ENCODE measurements at regions not wholly inside any gene's neighbourhood (a gene's known extent, or its start where the extent isn't known, plus 50 kb on each side); places are given as distances from the start of the nearest gene placed in this dataset.

- DNase-seq (ENCODE audit: extremely low read depth, low read depth) = no peak
- TF ChIP-seq CTCF (IDR thresholded peaks at IDR 0.05; ENCODE audit: low read depth, low read length) = no peak
Measured at GRCh38 chr18:49707599-49707998, 105.7 kb downstream of the ACAA2 start.

DNA sequence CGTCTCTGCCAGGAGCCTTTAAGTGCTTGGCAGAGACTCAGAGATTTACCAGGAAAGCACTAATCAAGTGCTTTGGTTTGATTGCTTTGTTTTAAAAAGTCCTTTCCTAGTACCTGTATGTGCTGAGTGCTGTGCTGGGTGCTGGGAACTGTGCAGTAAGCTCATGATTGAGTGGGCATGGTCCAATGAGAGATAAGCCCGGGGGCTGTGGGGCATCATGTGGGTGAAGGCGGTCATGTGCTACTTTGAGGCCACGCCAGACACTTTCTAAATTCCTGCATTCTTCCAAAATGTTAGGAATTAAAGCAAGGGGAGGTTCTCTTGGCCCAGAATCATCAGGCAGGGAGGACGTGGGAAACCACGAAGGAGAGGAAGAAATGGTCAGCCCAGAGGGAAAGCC, 109.0 kb downstream of the ACAA2 start:
- DNase-seq (ENCODE audit: extremely low read depth, low read depth) = no peak

DNA sequence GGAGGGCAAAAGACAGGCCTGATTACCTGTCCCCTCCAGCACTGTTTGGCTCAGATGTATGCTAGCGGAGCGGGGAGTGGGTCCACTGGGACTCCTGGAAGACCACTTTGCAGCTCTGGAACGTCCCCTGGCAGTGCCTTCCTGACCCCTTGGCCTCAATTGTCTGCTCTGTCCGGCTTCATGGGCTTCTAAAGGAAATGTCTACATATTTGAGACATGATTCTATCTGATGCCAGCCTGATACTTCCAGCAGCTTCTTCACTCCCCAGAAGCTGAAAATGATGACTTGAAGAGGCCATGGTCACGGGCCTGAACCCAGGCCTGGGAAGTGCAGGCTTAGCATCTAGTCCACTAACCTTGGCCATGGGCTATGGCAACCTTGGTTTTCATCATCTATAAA, 112.1 kb downstream of the ACAA2 start:
- TF ChIP-seq CTCF (IDR thresholded peaks at IDR 0.05; ENCODE audit: low read depth, low read length) = no peak
- DNase-seq (ENCODE audit: extremely low read depth, low read depth) = no peak

More for the DNA sequence above, 109.0 kb downstream of the ACAA2 start:
- TF ChIP-seq CTCF (IDR thresholded peaks at IDR 0.05; ENCODE audit: low read depth, low read length) = no peak

DNA sequence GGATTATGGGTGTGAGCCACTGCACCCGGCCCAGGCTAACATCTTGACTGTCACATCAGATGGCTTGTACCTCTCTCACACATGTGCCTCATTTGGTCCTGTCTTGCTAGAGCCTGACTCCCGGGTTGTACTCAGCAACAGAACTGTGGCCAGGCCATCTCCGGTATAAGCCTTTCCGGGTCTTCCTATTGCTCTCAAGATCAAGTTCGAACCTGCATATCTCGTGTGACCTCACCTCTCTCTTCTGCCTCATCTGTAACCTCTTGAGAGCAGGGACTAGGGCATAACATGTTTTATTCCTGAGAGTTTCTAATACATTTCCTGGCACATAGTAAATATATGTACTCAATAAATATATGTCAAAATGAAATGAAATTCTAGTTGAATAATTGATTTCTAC, 114.0 kb downstream of the ACAA2 start:
- no peak for TF ChIP-seq CTCF (IDR thresholded peaks at IDR 0.05; ENCODE audit: low read depth, low read length)
- DNase-seq (ENCODE audit: extremely low read depth, low read depth) = no peak

DNA sequence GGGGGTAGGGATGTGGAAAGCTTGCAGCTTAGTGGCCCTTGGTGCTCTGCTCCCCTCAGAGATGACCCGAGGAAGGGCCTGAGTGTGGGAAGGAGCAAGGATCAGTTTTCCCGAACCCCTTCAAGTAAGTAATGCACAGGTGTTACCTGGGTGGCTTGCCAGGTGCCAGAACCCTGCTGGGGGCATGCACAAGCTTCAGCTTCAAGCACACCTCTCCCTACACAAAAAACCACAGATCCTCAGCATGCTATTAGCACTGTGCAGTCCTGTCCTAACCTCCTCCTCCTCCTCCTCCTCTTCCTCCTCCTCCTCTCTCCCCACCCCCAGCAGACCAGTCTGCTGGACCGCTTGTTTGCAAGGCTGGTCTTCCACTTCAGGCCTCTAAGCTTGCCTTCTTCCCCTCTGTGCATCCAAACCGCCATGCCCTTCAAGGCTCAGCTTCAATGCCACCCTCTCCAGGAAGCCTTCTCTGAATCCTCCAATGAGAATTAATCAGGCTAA, 114.8 kb downstream of the ACAA2 start:
- DNase-seq (ENCODE audit: extremely low read depth, low read depth) = no peak

GRCh38 chr18:49697757-49698524, 115.4 kb downstream of the ACAA2 start:
- DNase-seq (ENCODE audit: extremely low read depth, low read depth) = no peak
- no peak for TF ChIP-seq CTCF (IDR thresholded peaks at IDR 0.05; ENCODE audit: low read depth, low read length)

More for the DNA sequence above, 114.8 kb downstream of the ACAA2 start:
- TF ChIP-seq CTCF (IDR thresholded peaks at IDR 0.05; ENCODE audit: low read depth, low read length) = no peak

GRCh38 chr18:49697049-49697448, 116.3 kb downstream of the ACAA2 start:
- TF ChIP-seq CTCF (IDR thresholded peaks at IDR 0.05; ENCODE audit: low read depth, low read length) = no peak
- DNase-seq (ENCODE audit: extremely low read depth, low read depth) = no peak

Data from AG09319 (cell line).